Hippocampal formation (tissue), 2 donors: ENCODE measurements at regions not wholly inside any gene's neighbourhood (a gene's known extent, or its start where the extent isn't known, plus 50 kb on each side); places are given as distances from the start of the nearest gene placed in this dataset.

Experiments used
- DNase-seq, 2 donors: peaks; one replicate each; lab custom pipeline; 2025; lab: John Stamatoyannopoulos, UW

DNA sequence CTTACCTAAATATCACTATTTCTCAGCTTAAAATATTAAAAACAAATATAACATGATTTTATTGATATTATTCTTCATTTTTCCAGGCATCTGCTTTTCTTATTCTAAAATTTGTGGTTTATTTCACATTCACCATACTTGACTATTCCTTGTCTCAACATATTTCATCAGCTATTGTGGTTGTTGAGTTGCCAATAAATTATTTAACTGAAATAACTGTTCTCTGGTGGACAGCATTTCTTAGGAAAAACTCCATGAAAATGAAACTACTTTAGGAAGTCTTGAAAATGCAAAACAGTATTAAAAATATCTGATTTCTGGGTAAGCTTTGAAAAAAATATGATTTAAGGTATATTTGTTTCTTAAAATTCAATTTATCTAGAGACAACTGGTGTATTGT is 122.9 kb upstream of the SEMA3A start:
- no peak for DNase-seq

DNA sequence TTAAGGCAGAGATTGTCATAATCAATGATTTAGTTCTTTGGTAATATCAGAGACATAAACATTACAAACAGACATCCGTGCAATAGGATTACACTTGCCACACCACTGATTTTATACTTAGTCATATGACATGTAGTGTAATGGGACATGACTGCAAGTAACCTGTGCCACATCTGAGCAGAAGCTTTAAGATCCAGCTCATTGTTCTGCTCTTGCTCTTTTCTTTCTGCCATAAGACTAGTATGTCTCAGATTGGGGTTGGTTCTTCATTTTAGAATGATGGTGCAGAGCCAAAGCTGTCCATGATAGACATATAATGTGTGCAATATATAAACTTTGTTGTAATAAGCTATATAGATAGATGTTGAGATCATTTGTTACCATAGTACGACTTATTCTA is 119.7 kb upstream of the SEMA3A start:
- DNase-seq = no peak

GRCh38 chr7:84304407-84304806 is 109.8 kb upstream of the SEMA3A start:
- DNase-seq = no peak

DNA sequence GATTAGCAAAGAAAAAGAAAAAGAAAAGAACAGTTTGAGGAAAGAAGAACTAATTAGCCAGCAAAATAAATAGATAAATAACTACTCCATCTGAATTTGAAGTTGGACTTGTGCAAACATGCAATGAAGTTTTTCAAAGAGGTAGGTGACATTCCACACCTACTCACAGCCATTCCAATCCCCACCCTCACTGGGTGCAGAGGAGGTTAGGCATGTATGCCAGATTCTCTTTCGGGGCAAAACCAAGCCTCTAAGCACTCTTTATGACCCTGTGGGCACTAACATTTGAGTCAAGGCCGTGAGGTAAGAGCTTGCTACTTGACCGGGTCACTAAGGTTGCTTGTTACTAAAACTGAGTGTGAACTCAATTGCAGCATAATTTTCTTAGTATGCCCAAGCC is 108.4 kb upstream of the SEMA3A start:
- no peak for DNase-seq

GRCh38 chr7:84297616-84298015 is 103.0 kb upstream of the SEMA3A start:
- no peak for DNase-seq

DNA sequence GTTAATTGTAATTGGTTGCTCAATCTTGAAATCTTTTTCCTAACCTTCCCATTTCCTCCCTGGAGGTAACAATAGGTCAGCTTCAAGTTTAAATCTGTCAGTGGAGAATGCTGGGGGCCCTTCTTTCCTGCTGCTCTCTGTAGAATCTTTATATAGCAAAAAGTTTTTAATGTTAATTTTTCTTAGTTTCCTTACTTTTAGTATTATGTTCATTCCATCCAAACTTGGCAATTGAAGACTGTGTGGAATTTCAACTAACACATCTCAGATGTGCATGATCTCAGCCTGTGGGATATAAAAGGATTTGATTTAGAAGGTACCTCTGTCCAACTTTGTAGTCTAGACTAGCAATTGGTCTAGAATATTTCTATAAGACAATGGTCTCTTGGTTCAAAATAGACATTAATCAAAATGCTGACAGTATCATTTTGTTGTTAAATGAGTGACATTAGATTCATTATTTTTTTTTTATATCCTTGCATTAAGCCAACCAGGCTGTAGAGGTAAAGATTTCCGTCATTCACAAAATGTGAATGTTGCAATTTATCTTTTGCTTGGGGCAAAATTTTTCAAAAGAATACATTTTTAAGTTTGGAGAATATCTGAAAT is 100.4 kb upstream of the SEMA3A start:
- no peak for DNase-seq

DNA sequence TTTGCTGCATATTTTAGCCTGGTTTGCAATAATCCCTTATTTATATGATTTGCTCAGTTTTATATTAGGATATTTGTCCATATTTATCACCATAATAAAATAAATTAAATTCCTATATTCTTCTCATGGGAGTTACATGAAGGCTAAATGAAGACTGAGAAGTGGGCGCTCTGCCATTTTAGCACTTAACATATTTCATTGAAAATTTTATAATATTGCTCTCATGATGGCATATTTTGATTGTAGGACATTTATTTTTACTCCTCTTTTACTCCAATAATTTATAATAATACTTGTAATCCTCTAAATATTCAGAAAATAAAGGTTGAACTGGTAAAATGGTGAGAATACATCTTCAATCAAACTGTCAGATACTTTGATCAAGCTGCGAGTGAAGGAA is 99.8 kb upstream of the SEMA3A start:
- DNase-seq = no peak

GRCh38 chr7:84291756-84292155 is 97.2 kb upstream of the SEMA3A start:
- no peak for DNase-seq

DNA sequence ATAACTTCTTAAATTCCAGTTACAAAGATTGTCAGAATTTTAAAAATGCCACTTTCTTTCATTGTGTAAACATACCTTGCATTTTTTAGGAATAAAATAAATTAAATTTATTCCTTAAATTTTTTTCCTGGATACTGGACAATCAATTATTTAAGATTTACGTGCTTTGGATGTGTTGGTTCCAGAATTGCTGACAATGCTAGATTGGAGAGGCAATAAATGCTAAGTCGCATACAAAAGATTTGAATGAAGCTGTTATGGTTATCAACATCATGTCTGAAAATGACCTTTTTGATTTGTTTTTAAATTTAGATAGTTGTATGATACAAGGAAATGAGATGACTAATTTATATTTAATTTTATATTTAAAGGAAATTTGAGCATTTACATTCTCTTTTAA is 89.2 kb upstream of the SEMA3A start:
- DNase-seq = no peak

- DNase-seq = no peak
Measured at GRCh38 chr7:84281518-84281917, 86.9 kb upstream of the SEMA3A start.

DNA sequence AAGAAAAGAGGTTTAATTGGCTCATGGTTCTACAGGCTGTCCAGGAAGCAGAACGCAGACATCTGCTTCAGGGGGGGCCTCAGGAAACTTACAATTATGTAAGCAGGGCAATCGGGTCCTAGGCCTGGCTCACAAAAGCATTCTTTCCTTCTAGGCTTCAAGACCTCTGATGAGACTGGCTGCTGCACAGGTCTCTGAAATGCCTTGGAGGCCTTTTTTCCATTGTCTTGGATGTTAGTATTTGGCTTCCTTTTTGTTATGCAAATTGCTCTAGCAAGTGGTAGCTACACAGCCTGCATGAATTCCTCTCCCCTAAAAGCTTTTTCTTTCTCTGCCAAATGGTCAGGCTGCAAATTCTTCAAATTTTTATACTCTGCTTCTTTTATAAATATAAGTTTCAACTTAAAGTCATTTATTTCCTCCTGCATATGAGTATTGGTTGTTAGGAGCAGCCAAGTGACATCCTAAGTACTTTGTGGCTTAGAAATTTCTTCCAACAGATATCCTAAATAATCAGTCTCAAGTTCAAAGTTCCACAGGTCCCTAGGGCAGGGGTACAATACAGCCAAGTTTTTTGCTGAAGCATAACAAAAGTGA is 83.1 kb upstream of the SEMA3A start:
- DNase-seq = no peak

GRCh38 chr7:84274029-84274638 is 79.5 kb upstream of the SEMA3A start:
- no peak for DNase-seq

DNA sequence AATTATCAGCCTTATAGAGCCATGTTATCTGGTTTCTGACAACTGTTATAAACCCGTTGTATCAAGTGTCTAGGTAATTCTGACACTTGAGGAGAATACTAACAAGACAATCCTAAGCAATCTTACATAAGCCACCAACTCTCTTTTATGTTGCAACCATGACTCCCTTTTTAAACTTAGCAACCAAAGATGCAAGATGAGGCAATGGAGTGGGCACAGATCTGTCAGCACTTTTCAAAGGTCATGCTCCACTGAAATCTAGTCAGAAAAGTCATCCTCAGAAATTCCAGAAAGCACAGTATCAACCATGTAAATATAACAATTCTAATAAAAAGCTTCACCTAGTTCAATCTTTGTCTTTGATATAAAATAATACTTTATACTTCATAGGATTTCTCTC is 77.0 kb upstream of the SEMA3A start:
- DNase-seq = no peak

- no peak for DNase-seq
Measured at GRCh38 chr7:84264396-84264795, 69.8 kb upstream of the SEMA3A start.

GRCh38 chr7:84263106-84263505 is 68.5 kb upstream of the SEMA3A start:
- no peak for DNase-seq

DNA sequence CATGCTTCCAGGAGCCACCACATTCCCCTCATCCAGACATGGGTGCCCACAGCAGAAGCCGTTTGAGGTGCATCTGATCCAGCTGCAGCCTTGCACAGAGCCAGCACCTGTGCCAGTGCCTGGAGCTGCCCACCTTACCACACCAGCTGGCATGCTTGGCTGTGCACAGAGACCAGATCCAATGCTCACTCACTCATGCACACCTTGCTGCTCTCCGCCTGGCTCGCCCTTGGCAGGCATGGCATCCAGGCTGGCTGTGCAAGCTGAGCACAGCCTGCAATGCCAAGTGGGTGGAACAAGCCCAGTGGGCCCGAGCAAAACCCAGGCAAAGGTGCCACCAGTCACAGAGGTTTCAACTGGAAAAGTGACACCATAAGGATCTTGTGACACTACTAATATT is 66.9 kb upstream of the SEMA3A start:
- DNase-seq = no peak

GRCh38 chr7:84258628-84259027 is 64.0 kb upstream of the SEMA3A start:
- no peak for DNase-seq

DNA sequence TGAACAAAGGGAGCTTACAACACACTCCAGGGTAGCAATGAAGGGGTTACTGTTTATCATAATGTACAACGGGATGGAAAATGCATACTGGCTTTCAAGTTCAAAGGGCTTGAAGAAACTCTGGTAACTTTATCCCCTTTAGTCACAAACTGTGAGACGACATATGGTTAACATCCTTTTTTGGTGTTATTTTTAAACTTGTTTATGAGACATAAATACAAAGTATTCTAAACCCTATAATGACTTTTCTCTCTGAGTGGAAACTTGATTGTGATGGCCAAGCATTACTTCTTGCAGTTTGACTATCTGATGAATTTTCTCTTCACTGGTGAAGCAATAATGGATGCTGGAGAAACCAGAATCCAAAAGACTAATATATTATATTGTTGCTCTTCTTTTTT is 62.0 kb upstream of the SEMA3A start:
- DNase-seq = no peak

- DNase-seq = no peak
Measured at GRCh38 chr7:84251277-84251781, 56.7 kb upstream of the SEMA3A start.

DNA sequence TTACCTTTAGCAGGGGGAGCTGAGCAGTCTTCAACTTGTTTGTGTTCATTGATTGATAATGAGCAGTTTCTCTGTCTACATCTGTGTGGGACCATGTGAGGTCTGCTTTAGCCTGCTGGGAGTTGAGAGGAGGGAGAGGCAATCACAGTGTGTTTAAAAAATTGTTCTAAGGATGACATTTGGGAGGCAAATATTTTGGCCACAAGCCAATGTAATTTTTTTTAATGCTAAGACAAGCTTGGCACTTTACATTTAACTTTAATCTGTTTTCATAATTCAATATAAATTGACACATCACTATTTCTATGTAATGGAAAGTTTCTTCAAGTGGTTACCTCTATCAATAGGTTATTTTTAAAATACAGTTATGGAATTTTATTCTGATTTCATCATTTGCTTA is 55.9 kb upstream of the SEMA3A start:
- no peak for DNase-seq

- no peak for DNase-seq
Measured at GRCh38 chr7:84249656-84250055, 55.1 kb upstream of the SEMA3A start.

DNA sequence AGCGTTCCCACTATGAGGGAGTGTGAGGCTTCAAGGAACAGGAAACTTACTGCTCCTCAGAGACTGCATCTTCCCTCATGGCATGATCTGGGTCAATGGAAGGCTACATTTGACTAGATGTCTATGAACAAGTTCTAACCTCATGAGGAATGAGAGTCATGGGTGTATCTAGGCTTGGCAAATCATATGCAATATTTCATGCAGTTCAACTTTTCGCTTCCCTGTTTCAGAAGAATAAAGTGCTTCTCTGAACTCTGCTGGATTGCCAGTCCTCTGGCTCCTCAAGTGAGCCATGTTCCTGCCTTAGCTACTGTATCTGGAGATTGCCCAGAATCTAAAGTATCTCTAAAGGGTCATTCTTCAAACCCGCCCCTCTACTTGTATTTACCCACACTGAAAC is 54.3 kb upstream of the SEMA3A start:
- no peak for DNase-seq

GRCh38 chr7:84248267-84248666 is 53.7 kb upstream of the SEMA3A start:
- no peak for DNase-seq

GRCh38 chr7:84247591-84247990 is 53.0 kb upstream of the SEMA3A start:
- no peak for DNase-seq
